ENCODE measurements at regions not wholly inside any gene's neighbourhood (a gene's known extent, or its start where the extent isn't known, plus 50 kb on each side); places are given as distances from the start of the nearest gene placed in this dataset.

GRCh38 chr13:50611117-50611781, 232.2 kb downstream of the DLEU7 start:
- Histone ChIP-seq H3K4me3 (no peak overlapping the region), H3K27me3 (no peaks in the 10 kb centered on the region), H3K9me3 (no peaks in the 10 kb centered on the region), H3K27ac (no peak overlapping the region), H3K36me3 (no peaks in the 10 kb centered on the region), H3K4me1 (no peaks in the 10 kb centered on the region)
- DNase-seq (ENCODE audit: extremely low spot score in 2 of 2), result no peak
- intact Hi-C loops (cut with DNase I), result no loop called here
- TF ChIP-seq, protein P1, sequence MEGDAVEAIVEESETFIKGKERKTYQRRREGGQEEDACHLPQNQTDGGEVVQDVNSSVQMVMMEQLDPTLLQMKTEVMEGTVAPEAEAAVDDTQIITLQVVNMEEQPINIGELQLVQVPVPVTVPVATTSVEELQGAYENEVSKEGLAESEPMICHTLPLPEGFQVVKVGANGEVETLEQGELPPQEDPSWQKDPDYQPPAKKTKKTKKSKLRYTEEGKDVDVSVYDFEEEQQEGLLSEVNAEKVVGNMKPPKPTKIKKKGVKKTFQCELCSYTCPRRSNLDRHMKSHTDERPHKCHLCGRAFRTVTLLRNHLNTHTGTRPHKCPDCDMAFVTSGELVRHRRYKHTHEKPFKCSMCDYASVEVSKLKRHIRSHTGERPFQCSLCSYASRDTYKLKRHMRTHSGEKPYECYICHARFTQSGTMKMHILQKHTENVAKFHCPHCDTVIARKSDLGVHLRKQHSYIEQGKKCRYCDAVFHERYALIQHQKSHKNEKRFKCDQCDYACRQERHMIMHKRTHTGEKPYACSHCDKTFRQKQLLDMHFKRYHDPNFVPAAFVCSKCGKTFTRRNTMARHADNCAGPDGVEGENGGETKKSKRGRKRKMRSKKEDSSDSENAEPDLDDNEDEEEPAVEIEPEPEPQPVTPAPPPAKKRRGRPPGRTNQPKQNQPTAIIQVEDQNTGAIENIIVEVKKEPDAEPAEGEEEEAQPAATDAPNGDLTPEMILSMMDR (IDR thresholded peaks at IDR 0.05), result no peak
- no peak for TF ChIP-seq POLR2A (IDR thresholded peaks at IDR 0.05)
- no peak for TF ChIP-seq POLR2AphosphoS5 (IDR thresholded peaks at IDR 0.05; ENCODE audit: insufficient read depth in 1 of 2, low read depth in 1 of 2)

GRCh38 chr13:50612717-50613116, 230.8 kb downstream of the DLEU7 start:
- Histone ChIP-seq H3K36me3 (no peaks in the 10 kb centered on the region), H3K4me3 (no peak overlapping the region), H3K27ac (no peak overlapping the region), H3K4me1 (peaks cover 14% of the 10 kb centered on the region), H3K27me3 (no peaks in the 10 kb centered on the region), H3K9me3 (no peaks in the 10 kb centered on the region)
- intact Hi-C loops (cut with DNase I), result no loop called here
- TF ChIP-seq, protein P1 (IDR thresholded peaks at IDR 0.05), result no peak
- TF ChIP-seq POLR2A (IDR thresholded peaks at IDR 0.05) (no peak), POLR2AphosphoS5 (IDR thresholded peaks at IDR 0.05; ENCODE audit: insufficient read depth in 1 of 2, low read depth in 1 of 2) (no peak)
- DNase-seq (ENCODE audit: extremely low spot score in 2 of 2), result no peak

DNA sequence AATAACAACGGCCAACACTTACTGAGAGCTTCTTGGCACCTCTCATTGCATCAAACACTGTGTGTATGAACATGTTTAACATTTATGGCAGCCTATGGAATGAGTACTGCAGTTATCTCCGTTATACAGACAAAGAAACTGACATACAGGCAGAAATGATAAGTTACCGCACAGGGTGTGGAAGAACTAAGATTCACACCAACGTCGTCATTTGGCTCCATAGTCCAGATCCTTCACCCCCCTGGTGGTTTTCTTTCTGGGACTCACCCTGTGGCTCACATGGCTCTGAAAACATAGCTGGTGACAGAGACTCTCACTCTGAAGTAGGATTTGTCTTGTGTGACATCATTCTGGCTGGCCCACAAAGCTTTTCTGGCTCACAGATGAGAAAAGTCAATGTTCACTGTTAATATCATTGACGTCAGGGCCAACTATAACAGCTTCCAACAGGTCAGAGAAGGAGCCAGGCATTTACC, 230.1 kb downstream of the DLEU7 start:
- no peaks in the 10 kb centered on the region for H3K36me3 ChIP-seq
- no peak overlapping the region for H3K4me3 ChIP-seq
- H3K9me3 ChIP-seq, result no peaks in the 10 kb centered on the region
- H3K4me1 ChIP-seq, result peaks cover 14% of the 10 kb centered on the region
- intact Hi-C loops (cut with DNase I), result no loop called here
- H3K27ac ChIP-seq, result no peak overlapping the region
- DNase-seq (ENCODE audit: extremely low spot score in 2 of 2), result no peak
- no peaks in the 10 kb centered on the region for H3K27me3 ChIP-seq
- TF ChIP-seq POLR2AphosphoS5 (IDR thresholded peaks at IDR 0.05; ENCODE audit: insufficient read depth in 1 of 2, low read depth in 1 of 2) (no peak), POLR2A (IDR thresholded peaks at IDR 0.05) (no peak)
- TF ChIP-seq, protein P1 (IDR thresholded peaks at IDR 0.05), result no peak

DNA sequence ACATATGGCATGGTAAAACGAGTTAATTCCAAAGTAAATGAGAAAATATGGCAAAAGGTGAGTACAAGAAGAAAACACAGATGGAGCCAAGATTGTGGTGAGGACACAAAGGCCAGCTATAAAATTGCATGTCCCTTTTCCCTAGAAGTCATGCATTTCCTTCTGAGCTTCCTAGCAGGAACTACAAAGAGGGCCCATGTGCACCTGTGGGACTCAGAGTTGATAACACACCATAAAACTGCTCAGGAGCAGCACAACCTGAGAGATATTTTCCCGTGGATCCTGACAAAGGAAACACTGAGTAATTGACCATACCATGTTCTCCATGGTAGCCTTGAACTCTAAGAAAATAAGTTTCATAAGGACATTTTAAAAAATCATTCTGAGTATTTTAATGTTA, 228.3 kb downstream of the DLEU7 start:
- Histone ChIP-seq H3K4me1 (peaks cover 14% of the 10 kb centered on the region), H3K27me3 (no peaks in the 10 kb centered on the region), H3K4me3 (no peak overlapping the region), H3K9me3 (no peaks in the 10 kb centered on the region), H3K36me3 (no peaks in the 10 kb centered on the region), H3K27ac (no peak overlapping the region)
- intact Hi-C loops (cut with DNase I), result no loop called here
- TF ChIP-seq POLR2A (IDR thresholded peaks at IDR 0.05), result no peak
- no peak for TF ChIP-seq POLR2AphosphoS5 (IDR thresholded peaks at IDR 0.05; ENCODE audit: insufficient read depth in 1 of 2, low read depth in 1 of 2)
- TF ChIP-seq, protein P1 (IDR thresholded peaks at IDR 0.05), result no peak
- DNase-seq (ENCODE audit: extremely low spot score in 2 of 2), result no peak

- Histone ChIP-seq H3K4me1 (peaks cover 14% of the 10 kb centered on the region), H3K27ac (no peak overlapping the region), H3K36me3 (no peaks in the 10 kb centered on the region), H3K9me3 (no peaks in the 10 kb centered on the region), H3K27me3 (no peaks in the 10 kb centered on the region), H3K4me3 (no peak overlapping the region)
- intact Hi-C loops (cut with DNase I), result no loop called here
- no peak for DNase-seq (ENCODE audit: extremely low spot score in 2 of 2)
- TF ChIP-seq POLR2A (IDR thresholded peaks at IDR 0.05), result no peak
- TF ChIP-seq POLR2AphosphoS5 (IDR thresholded peaks at IDR 0.05; ENCODE audit: insufficient read depth in 1 of 2, low read depth in 1 of 2), result no peak
- TF ChIP-seq, protein P1 (IDR thresholded peaks at IDR 0.05), result no peak
These were observed 227.4 kb downstream of the DLEU7 start for GRCh38 chr13:50616101-50616500.

Measured in vagina (tissue), 2 donors.